Activated T-cell treated with anti-CD3 and anti-CD28 coated beads, Interleukin-2, amount 50 U/mL, for 72 hours (primary cell): ENCODE measurements at regions not wholly inside any gene's neighbourhood (a gene's known extent, or its start where the extent isn't known, plus 50 kb on each side); places are given as distances from the start of the nearest gene placed in this dataset.

ENCODE experiments used
- ATAC-seq, 2 donors: fragments of 150-1000 bp; cut with Tn5 transposase; replicated peaks in 1 of 2; 2 replicates each; pipeline ENCODE4 v1.10.0; 2021; ENCODE audit warnings: moderate library complexity in 2 of 2, mild to moderate bottlenecking in 1 of 2
- DNase-seq, 2 donors: peaks; one replicate each; pipeline ENCODE4 v3.0.0; 2021 to 2022; ENCODE audit warnings: mixed read lengths in 1 of 2
- H3K27ac Mint-ChIP-seq: one replicate; pipeline ENCODE4 v1.8.0; 2022; ENCODE audit warnings: mild to moderate bottlenecking, moderate library complexity, mixed read lengths
- H3K27me3 Mint-ChIP-seq: one replicate; pipeline ENCODE4 v1.8.0; 2022; ENCODE audit warnings: low read depth, mixed read lengths
- H3K36me3 Mint-ChIP-seq, 2 donors: one replicate each; pipeline ENCODE4 v1.8.0; 2022; ENCODE audit warnings: mixed read lengths in 2 of 2, mild to moderate bottlenecking in 1 of 2; ENCODE audit not compliant: insufficient read depth in 2 of 2
- H3K4me1 Mint-ChIP-seq: one replicate; pipeline ENCODE4 v1.8.0; 2022; ENCODE audit warnings: low read depth, mixed read lengths
- H3K4me3 Mint-ChIP-seq, 2 donors: one replicate each; pipeline ENCODE4 v1.8.0; 2022; ENCODE audit warnings: mild to moderate bottlenecking in 2 of 2, mixed read lengths in 2 of 2, moderate library complexity in 2 of 2
- H3K9me3 Mint-ChIP-seq, 2 donors: one replicate each; pipeline ENCODE4 v1.8.0; 2022; ENCODE audit warnings: mixed read lengths in 2 of 2

GRCh38 chr13:48158915-48159314 is 64.0 kb upstream of the MED4 start:
- H3K4me1 Mint-ChIP-seq = peaks cover 73% of the 10 kb centered on the region
- H3K4me3 Mint-ChIP-seq = no peak overlapping the region

GRCh38 chr13:48158290-48158689 is 63.4 kb upstream of the MED4 start:
- Mint-ChIP-seq H3K4me1 (peaks cover 78% of the 10 kb centered on the region), H3K4me3 (peak overlapping the region; percentile 3 to 36), H3K36me3 (no peaks in the 10 kb centered on the region), H3K27me3 (no peaks in the 10 kb centered on the region), H3K9me3 (no peaks in the 10 kb centered on the region), H3K27ac (peak overlapping the region; percentile 3)
- no peak for ATAC-seq
- no peak for DNase-seq

More at GRCh38 chr13:48158915-48159314, 64.0 kb upstream of the MED4 start:
- Mint-ChIP-seq H3K27me3 (no peaks in the 10 kb centered on the region), H3K9me3 (no peaks in the 10 kb centered on the region), H3K27ac (no peak overlapping the region), H3K36me3 (no peaks in the 10 kb centered on the region)
- ATAC-seq = no peak
- DNase-seq = no peak

- H3K36me3 Mint-ChIP-seq = no peaks in the 10 kb centered on the region
Measured at GRCh38 chr13:48156466-48156865, 61.6 kb upstream of the MED4 start.

GRCh38 chr13:48155848-48156247 is 60.9 kb upstream of the MED4 start:
- peak overlapping the region; percentile 75 to 90 for H3K4me3 Mint-ChIP-seq
- H3K36me3 Mint-ChIP-seq = no peaks in the 10 kb centered on the region
- no peaks in the 10 kb centered on the region for H3K9me3 Mint-ChIP-seq
- H3K27me3 Mint-ChIP-seq = no peaks in the 10 kb centered on the region
- ATAC-seq = peak; percentile 80 to 81
- H3K27ac Mint-ChIP-seq = peak overlapping the region; percentile 97
- H3K4me1 Mint-ChIP-seq = peaks cover 87% of the 10 kb centered on the region
- DNase-seq = peak; percentile 20 to 26

More at GRCh38 chr13:48156466-48156865, 61.6 kb upstream of the MED4 start:
- peak overlapping the region; percentile 97 for H3K27ac Mint-ChIP-seq
- H3K4me1 Mint-ChIP-seq = peaks cover 87% of the 10 kb centered on the region
- DNase-seq = peak; percentile 77 to 79
- H3K27me3 Mint-ChIP-seq = no peaks in the 10 kb centered on the region
- peak; percentile 83 to 88 for ATAC-seq
- no peaks in the 10 kb centered on the region for H3K9me3 Mint-ChIP-seq
- H3K4me3 Mint-ChIP-seq = peak overlapping the region; percentile 75 to 90

DNA sequence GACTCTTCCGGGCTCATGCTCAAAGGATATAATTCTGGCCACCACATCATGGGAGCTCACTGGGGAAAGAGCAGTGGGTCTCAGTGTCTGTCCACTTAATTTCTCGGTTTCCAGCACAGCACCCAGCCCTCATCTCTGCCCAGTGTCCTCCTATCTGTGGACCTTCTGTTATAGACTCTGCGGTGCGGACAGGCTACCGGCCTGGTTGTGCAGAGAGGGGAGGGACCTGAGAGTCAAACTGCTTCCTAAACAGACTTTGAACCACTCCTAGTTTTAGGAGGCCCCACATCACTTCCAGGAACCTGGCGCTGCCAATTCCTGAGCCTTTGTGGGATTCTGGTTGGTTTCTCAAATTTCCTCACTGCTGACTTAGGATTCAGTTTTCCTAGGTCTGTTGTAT is 59.8 kb upstream of the MED4 start:
- Mint-ChIP-seq H3K4me3 (no peak overlapping the region), H3K9me3 (peaks cover 0 to 2% of the 10 kb centered on the region in 2 donors), H3K4me1 (peaks cover 75% of the 10 kb centered on the region), H3K36me3 (peaks cover 0 to 3% of the 10 kb centered on the region in 2 donors), H3K27me3 (no peaks in the 10 kb centered on the region), H3K27ac (no peak overlapping the region)
- ATAC-seq (no peak), DNase-seq (no peak)

GRCh38 chr13:48153186-48153585 is 58.3 kb upstream of the MED4 start:
- H3K27ac Mint-ChIP-seq = no peak overlapping the region
- peaks cover 0 to 2% of the 10 kb centered on the region in 2 donors for H3K9me3 Mint-ChIP-seq
- peaks cover 66% of the 10 kb centered on the region for H3K4me1 Mint-ChIP-seq
- H3K36me3 Mint-ChIP-seq = peaks cover 0 to 3% of the 10 kb centered on the region in 2 donors
- no peaks in the 10 kb centered on the region for H3K27me3 Mint-ChIP-seq
- H3K4me3 Mint-ChIP-seq = peak overlapping the region in 1 of 2 donors; percentile 2
- ATAC-seq = no peak
- DNase-seq = no peak

DNA sequence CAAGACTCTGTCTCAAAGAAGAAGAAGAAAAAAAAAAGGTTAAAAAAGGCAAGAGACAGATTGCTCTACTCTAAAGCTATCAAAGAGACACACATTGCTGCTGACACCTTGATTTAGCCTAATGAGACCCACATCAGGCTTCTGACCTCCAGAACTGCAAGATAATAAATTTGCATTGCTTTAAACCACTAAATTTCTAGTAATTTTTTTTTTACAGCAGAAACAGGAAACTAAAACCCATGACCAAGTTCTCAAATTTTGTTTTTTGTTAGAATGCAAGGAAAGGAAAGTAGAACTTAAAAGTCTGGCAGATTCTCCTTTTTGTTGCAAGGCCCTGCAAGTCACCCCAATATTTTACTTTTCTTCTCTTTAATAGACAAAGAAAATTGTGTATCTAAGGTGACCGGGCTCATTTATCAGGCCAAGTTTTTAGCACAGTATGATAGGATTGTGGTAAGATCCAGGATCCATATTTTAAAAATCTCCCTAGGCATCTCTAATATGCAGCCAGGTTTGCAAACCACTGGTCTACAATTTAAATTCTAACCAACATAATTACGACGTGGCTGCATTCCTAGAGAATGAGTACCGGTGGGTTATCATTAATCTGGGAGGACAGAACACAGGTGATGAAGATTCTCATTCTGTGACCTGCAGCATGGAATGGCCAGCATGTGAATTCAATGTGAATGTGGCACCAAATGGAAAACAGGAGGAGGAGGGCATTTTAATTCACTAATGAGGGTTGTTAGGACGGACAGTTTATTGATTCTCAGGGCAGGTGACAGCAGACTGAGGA is 56.7 kb upstream of the MED4 start:
- H3K27ac Mint-ChIP-seq = no peak overlapping the region
- DNase-seq = no peak

GRCh38 chr13:48148454-48148853 is 53.5 kb upstream of the MED4 start:
- no peaks in the 10 kb centered on the region for H3K27me3 Mint-ChIP-seq
- H3K4me1 Mint-ChIP-seq = peaks cover 51% of the 10 kb centered on the region
- peaks cover 0 to 3% of the 10 kb centered on the region in 2 donors for H3K36me3 Mint-ChIP-seq
- ATAC-seq (peak in 1 of 2 donors; percentile 11), DNase-seq (no peak)
- H3K4me3 Mint-ChIP-seq = no peak overlapping the region
- H3K9me3 Mint-ChIP-seq = peaks cover 0 to 2% of the 10 kb centered on the region in 2 donors
- H3K27ac Mint-ChIP-seq = peak overlapping the region; percentile 20

More for the DNA sequence above, 56.7 kb upstream of the MED4 start:
- ATAC-seq = no peak
- peaks cover 59% of the 10 kb centered on the region for H3K4me1 Mint-ChIP-seq
- peaks cover 0 to 3% of the 10 kb centered on the region in 2 donors for H3K36me3 Mint-ChIP-seq
- no peaks in the 10 kb centered on the region for H3K27me3 Mint-ChIP-seq
- H3K4me3 Mint-ChIP-seq = peak overlapping the region; percentile 13 to 62
- peaks cover 0 to 2% of the 10 kb centered on the region in 2 donors for H3K9me3 Mint-ChIP-seq

- ATAC-seq = no peak
- Mint-ChIP-seq H3K27ac (no peak overlapping the region), H3K4me3 (no peak overlapping the region), H3K9me3 (peaks cover 0 to 2% of the 10 kb centered on the region in 2 donors), H3K36me3 (peaks cover 0 to 3% of the 10 kb centered on the region in 2 donors), H3K4me1 (peaks cover 38% of the 10 kb centered on the region), H3K27me3 (no peaks in the 10 kb centered on the region)
- DNase-seq = no peak
Measured at GRCh38 chr13:48146636-48147035, 51.7 kb upstream of the MED4 start.

DNA sequence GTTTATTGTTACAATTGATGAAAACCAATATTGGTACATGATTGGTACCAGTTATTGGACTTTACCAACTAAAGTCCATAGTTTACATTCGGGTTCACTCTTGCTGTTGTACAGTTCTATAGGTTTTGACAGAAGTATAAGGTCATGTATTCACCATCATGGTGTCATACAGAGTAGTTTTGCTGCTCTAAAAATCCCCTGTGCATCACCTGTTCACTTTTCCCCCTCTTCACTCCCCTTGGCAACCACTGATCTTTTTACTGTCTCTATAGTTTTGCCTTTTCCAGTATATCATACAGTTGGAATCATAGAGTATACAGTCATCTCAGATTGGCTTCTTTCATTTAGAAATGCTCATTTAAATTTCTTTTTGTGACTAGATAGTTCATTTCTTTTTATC is 51.2 kb upstream of the MED4 start:
- DNase-seq (no peak), ATAC-seq (peak in 1 of 2 donors; percentile 44)
- H3K9me3 Mint-ChIP-seq = peaks cover 0 to 2% of the 10 kb centered on the region in 2 donors
- H3K4me1 Mint-ChIP-seq = peaks cover 33% of the 10 kb centered on the region
- H3K36me3 Mint-ChIP-seq = peaks cover 0 to 3% of the 10 kb centered on the region in 2 donors
- H3K27ac Mint-ChIP-seq = no peak overlapping the region
- no peak overlapping the region for H3K4me3 Mint-ChIP-seq
- no peaks in the 10 kb centered on the region for H3K27me3 Mint-ChIP-seq
